DOHH2 (cell line): ENCODE measurements at regions not wholly inside any gene's neighbourhood (a gene's known extent, or its start where the extent isn't known, plus 50 kb on each side); places are given as distances from the start of the nearest gene placed in this dataset.

Source experiments
- H3F3A ChIP-seq: fragments of 200-600 bp; sonication (generic), shearing (Covaris generic); 2 replicates; pipeline ENCODE4 v1.6.0; 2016; ENCODE audit warnings: antibody characterized with exemption, mild to moderate bottlenecking; ENCODE audit not compliant: control insufficient read depth, insufficient read depth
- H3K27ac ChIP-seq: fragments of 200-600 bp; sonication (generic); 2 replicates; pipeline ENCODE4 v1.5.1; 2014; ENCODE audit warnings: low read depth, mild to moderate bottlenecking, low read length, moderate library complexity
- H3K27me3 ChIP-seq: fragments of 200-600 bp; sonication (generic); 2 replicates; pipeline ENCODE4 v1.6.1; 2014; ENCODE audit warnings: mild to moderate bottlenecking, low read length, mixed read lengths; ENCODE audit not compliant: control insufficient read depth
- H3K36me3 ChIP-seq: fragments of 200-600 bp; sonication (generic); 2 replicates; pipeline ENCODE4 v1.6.1; 2014; ENCODE audit warnings: mild to moderate bottlenecking, low read length, moderate library complexity, mixed read lengths; ENCODE audit not compliant: control insufficient read depth
- H3K4me1 ChIP-seq: fragments of 200-600 bp; sonication (generic); 2 replicates; pipeline ENCODE4 v1.6.1; 2014; ENCODE audit warnings: mild to moderate bottlenecking, low read length, mixed read lengths; ENCODE audit not compliant: control insufficient read depth
- H3K4me2 ChIP-seq: fragments of 200-600 bp; sonication (generic); 2 replicates; pipeline ENCODE4 v1.6.0; 2014; ENCODE audit warnings: mild to moderate bottlenecking, low read length, moderate library complexity
- H3K4me3 ChIP-seq: fragments of 200-600 bp; sonication (generic); 2 replicates; pipeline ENCODE4 v1.5.1; 2014; ENCODE audit warnings: mild to moderate bottlenecking, low read length, mixed read lengths
- H3K79me2 ChIP-seq: fragments of 200-600 bp; sonication (generic); 2 replicates; pipeline ENCODE4 v1.6.1; 2014; ENCODE audit warnings: mild to moderate bottlenecking, low read length, mixed read lengths; ENCODE audit not compliant: control insufficient read depth
- H3K9me2 ChIP-seq: fragments of 200-600 bp; sonication (generic); replicated peaks from 2 replicates; pipeline ENCODE4 v1.6.1; 2014; ENCODE audit warnings: mild to moderate bottlenecking, low read length, mixed read lengths; ENCODE audit not compliant: control insufficient read depth
- H3K9me3 ChIP-seq: fragments of 200-600 bp; sonication (generic); 2 replicates; pipeline ENCODE4 v1.6.1; 2014; ENCODE audit warnings: antibody characterized with exemption, low read length, mixed read lengths; ENCODE audit not compliant: control insufficient read depth, insufficient read depth
- H4K20me1 ChIP-seq: fragments of 200-600 bp; sonication (generic); 2 replicates; pipeline ENCODE4 v1.6.0; 2014; ENCODE audit warnings: low read depth, mild to moderate bottlenecking, antibody characterized with exemption, low read length, moderate library complexity; ENCODE audit not compliant: control insufficient read depth, insufficient read depth
- CTCF ChIP-seq: fragments of 200-600 bp; sonication (generic); IDR thresholded peaks from one replicate; pipeline ENCODE4 v1.5.1; 2014; ENCODE audit warnings: antibody characterized with exemption, mild to moderate bottlenecking, low read depth, low read length; ENCODE audit not compliant: poor library complexity, severe bottlenecking
- EZH2phosphoT487 ChIP-seq: fragments of 200-600 bp; sonication (generic); IDR thresholded peaks from 2 replicates; pipeline ENCODE4 v1.6.1; 2017; ENCODE audit warnings: borderline replicate concordance, mild to moderate bottlenecking, antibody characterized with exemption, low read length, moderate library complexity, mixed read lengths

- no peak overlapping the region for H3K4me2 ChIP-seq
- no peak overlapping the region for H3K27ac ChIP-seq
- H3K9me2 ChIP-seq = no peaks in the 10 kb centered on the region
- H3K79me2 ChIP-seq = no peaks in the 10 kb centered on the region
- peaks cover 6% of the 10 kb centered on the region; the same call in 1 of the 2 replicates for H3K27me3 ChIP-seq
- no peaks in the 10 kb centered on the region for H3K36me3 ChIP-seq
- no peak overlapping the region for H3K4me3 ChIP-seq
- H3F3A ChIP-seq = no peaks in the 10 kb centered on the region
- H3K4me1 ChIP-seq = no peaks in the 10 kb centered on the region
- no peak for TF ChIP-seq CTCF
- no peak for TF ChIP-seq EZH2phosphoT487
- no peaks in the 10 kb centered on the region for H4K20me1 ChIP-seq
- no peaks in the 10 kb centered on the region for H3K9me3 ChIP-seq
These were observed 160.2 kb downstream of the RGS9 start for GRCh38 chr17:65297384-65297783.

- Histone ChIP-seq H3F3A (no peaks in the 10 kb centered on the region), H3K4me3 (no peak overlapping the region)
These were observed 157.1 kb downstream of the RGS9 start for GRCh38 chr17:65294181-65294719.

GRCh38 chr17:65293584-65294180 is 156.5 kb downstream of the RGS9 start:
- no peak overlapping the region for H3K4me3 ChIP-seq
- H4K20me1 ChIP-seq = no peaks in the 10 kb centered on the region
- H3K9me3 ChIP-seq = no peaks in the 10 kb centered on the region
- no peak overlapping the region for H3K4me2 ChIP-seq
- peaks cover 4% of the 10 kb centered on the region; the same call in 1 of the 2 replicates for H3K27me3 ChIP-seq
- no peaks in the 10 kb centered on the region for H3K4me1 ChIP-seq
- H3K9me2 ChIP-seq = no peaks in the 10 kb centered on the region
- no peak overlapping the region for H3K27ac ChIP-seq
- H3K36me3 ChIP-seq = no peaks in the 10 kb centered on the region
- no peaks in the 10 kb centered on the region for H3F3A ChIP-seq
- TF ChIP-seq CTCF = no peak
- no peak for TF ChIP-seq EZH2phosphoT487
- H3K79me2 ChIP-seq = no peaks in the 10 kb centered on the region

More at GRCh38 chr17:65294181-65294719, 157.1 kb downstream of the RGS9 start:
- Histone ChIP-seq H3K36me3 (no peaks in the 10 kb centered on the region), H3K27ac (no peak overlapping the region), H3K79me2 (no peaks in the 10 kb centered on the region), H3K4me2 (no peak overlapping the region), H4K20me1 (no peaks in the 10 kb centered on the region), H3K9me2 (no peaks in the 10 kb centered on the region), H3K9me3 (no peaks in the 10 kb centered on the region), H3K27me3 (peaks cover 4% of the 10 kb centered on the region; the same call in 1 of the 2 replicates), H3K4me1 (no peaks in the 10 kb centered on the region)
- TF ChIP-seq CTCF (peak; percentile 87), EZH2phosphoT487 (no peak)
